ENCODE measurements at regions not wholly inside any gene's neighbourhood (a gene's known extent, or its start where the extent isn't known, plus 50 kb on each side); places are given as distances from the start of the nearest gene placed in this dataset.

DNA sequence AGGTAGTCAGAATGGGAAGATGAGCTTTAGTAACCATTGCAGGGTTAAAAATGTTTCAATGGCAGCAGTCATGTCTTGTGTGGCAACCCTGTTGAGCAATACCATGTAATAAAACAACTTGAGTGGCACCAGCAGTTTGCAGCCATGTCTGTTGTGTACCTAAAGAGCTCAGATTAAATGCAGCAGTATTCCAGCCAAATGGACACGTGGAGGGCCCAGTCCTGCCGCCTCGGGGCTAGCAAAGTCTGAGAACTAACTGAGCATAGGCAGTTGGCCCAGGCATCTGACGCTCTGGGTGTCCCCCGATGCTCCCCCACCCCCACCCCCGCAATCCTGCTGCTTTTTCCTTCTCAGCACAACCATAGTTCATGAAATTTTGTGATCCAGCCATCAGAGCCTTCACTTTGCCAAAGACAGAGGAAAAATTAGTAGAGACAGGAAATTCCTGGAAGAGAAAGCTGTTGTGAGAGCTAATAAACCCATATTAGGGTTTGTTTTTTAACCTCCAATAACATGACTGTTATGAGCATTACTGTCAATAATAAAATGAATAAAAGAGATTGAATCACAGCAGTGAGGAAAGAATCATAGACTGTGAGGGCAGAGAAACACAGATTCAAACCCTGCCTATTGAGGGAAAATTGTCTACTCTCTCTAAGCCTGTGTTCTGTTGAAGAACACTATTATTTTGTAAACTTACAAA lies 220.6 kb upstream of the RHOBTB1 start:
- H3K27ac ChIP-seq: no peak overlapping the region
- intact Hi-C loops (cut with DNase I; ENCODE audit: low total_unique reads): no loop called here
- no peak for TF ChIP-seq POLR2A (IDR thresholded peaks at IDR 0.05)
- TF ChIP-seq, protein P1, sequence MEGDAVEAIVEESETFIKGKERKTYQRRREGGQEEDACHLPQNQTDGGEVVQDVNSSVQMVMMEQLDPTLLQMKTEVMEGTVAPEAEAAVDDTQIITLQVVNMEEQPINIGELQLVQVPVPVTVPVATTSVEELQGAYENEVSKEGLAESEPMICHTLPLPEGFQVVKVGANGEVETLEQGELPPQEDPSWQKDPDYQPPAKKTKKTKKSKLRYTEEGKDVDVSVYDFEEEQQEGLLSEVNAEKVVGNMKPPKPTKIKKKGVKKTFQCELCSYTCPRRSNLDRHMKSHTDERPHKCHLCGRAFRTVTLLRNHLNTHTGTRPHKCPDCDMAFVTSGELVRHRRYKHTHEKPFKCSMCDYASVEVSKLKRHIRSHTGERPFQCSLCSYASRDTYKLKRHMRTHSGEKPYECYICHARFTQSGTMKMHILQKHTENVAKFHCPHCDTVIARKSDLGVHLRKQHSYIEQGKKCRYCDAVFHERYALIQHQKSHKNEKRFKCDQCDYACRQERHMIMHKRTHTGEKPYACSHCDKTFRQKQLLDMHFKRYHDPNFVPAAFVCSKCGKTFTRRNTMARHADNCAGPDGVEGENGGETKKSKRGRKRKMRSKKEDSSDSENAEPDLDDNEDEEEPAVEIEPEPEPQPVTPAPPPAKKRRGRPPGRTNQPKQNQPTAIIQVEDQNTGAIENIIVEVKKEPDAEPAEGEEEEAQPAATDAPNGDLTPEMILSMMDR (IDR thresholded peaks at IDR 0.05): no peak
- 45 to 51% methylated on average over 6 of the region's 6 CpGs for WGBS, 2 donors
- peak; percentile 34 for DNase-seq
- no peaks in the 10 kb centered on the region for H3K36me3 ChIP-seq (ENCODE audit: low read depth, missing control alignments)
- H3K27me3 ChIP-seq: no peaks in the 10 kb centered on the region
- H3K4me1 ChIP-seq: no peaks in the 10 kb centered on the region
- H3K9me3 ChIP-seq: no peaks in the 10 kb centered on the region
- H3K4me3 ChIP-seq: no peak overlapping the region

DNA sequence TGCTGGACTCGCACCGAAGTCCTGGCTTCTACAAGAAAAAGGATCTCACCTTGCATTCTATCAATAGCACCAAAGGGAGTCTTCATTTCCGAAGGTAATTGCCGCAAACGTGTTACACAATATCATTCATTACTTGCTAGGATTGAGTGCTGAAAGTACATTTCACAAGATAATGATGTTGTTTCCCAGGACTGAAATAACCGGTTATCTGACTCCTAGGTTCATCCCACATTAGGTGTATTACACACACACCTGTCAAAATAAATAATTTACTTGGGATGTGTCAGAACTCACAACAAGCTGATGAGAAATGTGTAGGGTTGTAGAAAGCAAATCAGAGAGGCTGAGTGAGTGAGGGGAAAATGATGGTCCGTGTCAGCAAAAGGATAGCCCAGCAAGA lies 219.4 kb upstream of the RHOBTB1 start:
- H3K27ac ChIP-seq: no peak overlapping the region
- no peak for DNase-seq
- H3K36me3 ChIP-seq (ENCODE audit: low read depth, missing control alignments): no peaks in the 10 kb centered on the region
- no peaks in the 10 kb centered on the region for H3K9me3 ChIP-seq
- intact Hi-C loops (cut with DNase I; ENCODE audit: low total_unique reads): no loop called here
- H3K4me3 ChIP-seq: no peak overlapping the region
- no peaks in the 10 kb centered on the region for H3K27me3 ChIP-seq
- no peaks in the 10 kb centered on the region for H3K4me1 ChIP-seq
- TF ChIP-seq POLR2A (IDR thresholded peaks at IDR 0.05): no peak
- TF ChIP-seq, protein P1 (IDR thresholded peaks at IDR 0.05): no peak
- 88 to 93% methylated on average over 7 of the region's 7 CpGs for WGBS, 2 donors

DNA sequence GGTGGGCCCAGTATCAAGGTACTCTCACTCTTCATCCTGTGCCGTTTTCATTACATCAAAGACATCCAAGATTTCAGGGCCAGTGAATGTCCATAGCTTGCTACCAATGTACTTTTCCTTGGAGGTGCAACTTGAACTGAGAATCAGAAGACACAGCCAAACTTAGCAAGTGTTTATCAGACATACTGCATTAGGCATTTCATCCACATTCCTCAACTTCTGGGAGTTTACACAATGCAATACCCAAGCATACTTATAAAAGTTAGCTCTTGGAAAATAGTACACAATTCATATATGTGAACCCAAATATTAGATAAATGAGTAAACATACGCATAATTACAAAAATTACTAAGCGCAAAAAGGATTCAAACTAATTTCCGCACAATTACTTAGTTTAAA lies 216.3 kb upstream of the RHOBTB1 start:
- H3K4me3 ChIP-seq: no peak overlapping the region
- 92 to 96% methylated on average over 4 of the region's 4 CpGs for WGBS, 2 donors
- H3K36me3 ChIP-seq (ENCODE audit: low read depth, missing control alignments): no peaks in the 10 kb centered on the region
- H3K9me3 ChIP-seq: no peaks in the 10 kb centered on the region
- H3K27ac ChIP-seq: no peak overlapping the region
- TF ChIP-seq, protein P1 (IDR thresholded peaks at IDR 0.05): no peak
- TF ChIP-seq POLR2A (IDR thresholded peaks at IDR 0.05): no peak
- intact Hi-C loops (cut with DNase I; ENCODE audit: low total_unique reads): no loop called here
- DNase-seq: no peak
- H3K4me1 ChIP-seq: no peaks in the 10 kb centered on the region
- no peaks in the 10 kb centered on the region for H3K27me3 ChIP-seq

DNA sequence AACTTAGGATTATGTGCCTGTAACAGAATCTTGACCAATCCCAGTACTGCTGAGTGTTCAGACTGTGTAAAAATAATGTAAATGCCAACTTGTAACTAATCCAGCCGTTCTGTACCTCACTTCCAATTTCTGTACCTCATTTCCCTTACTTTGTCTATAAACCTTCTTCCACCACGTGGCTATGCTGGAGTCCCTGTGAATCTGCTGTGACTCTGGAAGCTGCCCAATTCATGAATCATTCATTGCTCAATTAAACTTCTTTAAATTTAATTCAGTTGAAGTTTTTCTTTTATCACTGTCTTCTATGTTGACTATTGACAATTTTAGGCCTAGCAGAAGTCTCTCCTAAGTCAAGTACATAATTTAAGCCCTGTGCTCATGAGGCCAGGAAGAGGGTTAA lies 215.3 kb upstream of the RHOBTB1 start:
- no peak for DNase-seq
- no peaks in the 10 kb centered on the region for H3K27me3 ChIP-seq
- no peaks in the 10 kb centered on the region for H3K9me3 ChIP-seq
- no peak for TF ChIP-seq POLR2A (IDR thresholded peaks at IDR 0.05)
- TF ChIP-seq, protein P1 (IDR thresholded peaks at IDR 0.05): no peak
- H3K27ac ChIP-seq: no peak overlapping the region
- no peaks in the 10 kb centered on the region for H3K36me3 ChIP-seq (ENCODE audit: low read depth, missing control alignments)
- no peak overlapping the region for H3K4me3 ChIP-seq
- no peaks in the 10 kb centered on the region for H3K4me1 ChIP-seq
- intact Hi-C loops (cut with DNase I; ENCODE audit: low total_unique reads): no loop called here
- 87 to 94% methylated on average over 2 of the region's 2 CpGs for WGBS, 2 donors

DNA sequence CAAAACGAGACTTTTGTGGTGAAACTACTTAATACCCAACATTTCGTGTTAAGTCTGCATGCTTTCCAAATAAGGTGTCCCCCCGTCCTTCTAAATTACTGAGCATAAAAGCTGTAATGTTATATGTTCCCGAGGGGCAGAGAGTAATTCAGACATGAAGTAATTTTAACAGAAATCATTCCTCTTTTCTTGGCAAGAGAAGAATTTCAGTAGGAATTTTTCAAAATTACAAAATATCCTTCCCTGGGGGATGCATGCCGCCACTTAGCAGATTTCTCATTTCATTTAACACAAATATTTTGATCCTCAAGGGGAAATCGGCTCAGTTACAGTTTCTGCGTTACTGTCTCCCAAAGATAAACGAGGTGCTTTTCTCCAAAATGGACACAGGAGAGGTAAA lies 213.2 kb upstream of the RHOBTB1 start:
- Histone ChIP-seq H3K9me3 (no peaks in the 10 kb centered on the region), H3K27me3 (no peaks in the 10 kb centered on the region), H3K36me3 (ENCODE audit: low read depth, missing control alignments) (no peaks in the 10 kb centered on the region), H3K4me3 (no peak overlapping the region), H3K4me1 (no peaks in the 10 kb centered on the region), H3K27ac (no peak overlapping the region)
- DNase-seq: no peak
- 45 to 57% methylated on average over 8 of the region's 8 CpGs for WGBS, 2 donors
- intact Hi-C loops (cut with DNase I; ENCODE audit: low total_unique reads): no loop called here
- no peak for TF ChIP-seq POLR2A (IDR thresholded peaks at IDR 0.05)
- TF ChIP-seq, protein P1 (IDR thresholded peaks at IDR 0.05): no peak

All from testis (tissue), 2 donors.